HG02852 (cell line): ENCODE measurements at regions not wholly inside any gene's neighbourhood (a gene's known extent, or its start where the extent isn't known, plus 50 kb on each side); places are given as distances from the start of the nearest gene placed in this dataset.

ENCODE experiments used
- ATAC-seq: cut with Tn5 transposase; IDR thresholded peaks from one replicate; pipeline ENCODE4 v1.9.1; 2021; ENCODE audit warnings: mild to moderate bottlenecking, moderate library complexity; ENCODE audit not compliant: unreplicated experiment

DNA sequence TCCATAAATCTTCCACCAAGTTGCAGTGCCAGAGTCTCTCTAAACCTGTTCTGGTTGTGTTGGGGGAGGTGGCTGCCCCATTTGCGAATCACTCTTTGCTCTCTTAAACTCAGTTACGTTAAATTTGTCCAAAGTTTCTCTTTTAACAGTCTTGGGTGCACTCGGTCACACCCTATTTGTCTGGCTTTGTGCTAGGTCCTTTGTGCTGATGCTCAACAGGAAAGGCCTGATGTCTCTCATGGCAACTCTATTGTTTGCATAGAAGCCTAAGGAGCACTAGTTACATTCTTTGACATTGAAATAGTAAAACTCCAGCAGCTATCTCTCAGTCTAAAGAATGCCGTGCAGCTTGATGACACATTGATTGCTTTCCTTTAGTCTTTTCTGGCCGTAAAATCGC, 105.1 kb downstream of the TRMT11 start:
- ATAC-seq: no peak

DNA sequence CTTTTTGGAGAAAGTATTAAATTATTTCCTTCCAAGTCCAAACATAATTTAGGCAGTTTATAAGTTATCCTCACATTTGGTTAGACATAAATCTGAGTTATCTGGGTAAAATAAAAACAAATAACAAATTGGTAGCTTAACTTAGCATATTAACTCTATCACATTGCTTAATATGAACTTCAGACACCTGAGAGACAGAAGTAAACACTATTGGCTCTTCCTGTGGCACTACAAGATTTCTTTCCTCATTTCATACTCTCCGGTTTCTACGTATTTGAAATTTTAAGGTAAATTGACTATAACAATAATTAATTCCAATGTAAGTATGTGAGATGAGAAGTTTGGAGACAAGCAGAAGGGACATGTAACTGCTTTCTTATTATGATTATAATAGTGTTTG, 106.8 kb downstream of the TRMT11 start:
- no peak for ATAC-seq

DNA sequence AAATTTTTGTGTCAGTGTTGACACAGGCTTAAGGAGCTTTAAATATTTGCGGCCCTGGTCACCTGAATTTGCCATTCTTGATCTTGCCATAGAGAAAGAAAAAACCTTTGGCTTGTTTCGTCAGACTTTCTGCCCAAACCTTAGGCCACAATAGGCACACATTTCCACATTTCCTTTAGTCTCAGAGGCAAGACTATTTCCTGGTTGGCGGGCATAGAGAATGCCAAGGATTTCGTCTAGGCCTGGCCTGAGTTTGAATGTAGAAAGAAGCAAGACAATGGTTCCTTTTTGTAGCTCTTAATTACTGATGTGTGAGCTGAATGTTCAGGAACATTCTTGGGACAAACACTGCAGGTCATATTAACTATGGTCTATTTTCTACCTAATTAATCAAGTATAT, 108.1 kb downstream of the TRMT11 start:
- no peak for ATAC-seq

DNA sequence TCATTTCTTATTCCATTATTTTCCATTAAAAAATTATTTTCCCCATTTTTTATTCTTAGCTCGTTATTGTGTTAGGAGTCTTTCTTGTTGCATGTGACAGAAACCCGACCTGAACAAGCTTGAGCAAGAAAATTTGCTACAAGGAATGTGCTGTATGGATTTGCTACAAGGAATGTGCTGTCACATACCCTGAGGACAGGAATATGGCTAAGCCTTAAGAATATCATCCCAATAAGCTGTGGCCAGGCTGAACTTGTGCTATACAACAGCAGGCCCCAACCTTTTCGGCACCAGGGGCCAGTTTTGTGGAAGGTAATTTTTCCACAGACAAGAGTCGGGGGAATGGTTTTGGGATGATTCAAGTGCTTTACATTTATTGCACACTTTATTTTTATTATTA, 114.0 kb downstream of the TRMT11 start:
- ATAC-seq: no peak

DNA sequence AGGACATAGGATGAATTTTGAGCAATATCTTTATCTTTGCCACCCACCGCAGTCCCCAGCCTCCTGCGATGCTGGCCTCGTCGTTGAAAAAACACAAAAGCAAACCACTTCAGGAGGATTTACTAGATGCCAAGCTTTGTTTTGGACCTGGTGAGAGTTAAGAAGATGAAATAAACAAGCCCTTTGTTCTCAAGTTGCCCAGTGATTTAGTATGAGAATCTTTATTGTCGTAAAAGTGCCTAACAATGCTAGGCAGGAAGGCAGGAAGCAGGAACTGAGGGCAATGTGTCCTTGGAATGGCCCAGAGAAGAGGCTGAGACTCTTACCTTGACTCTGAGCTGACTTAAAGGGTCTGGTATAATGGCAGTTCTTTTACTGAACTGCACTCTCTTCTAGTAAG, 116.0 kb downstream of the TRMT11 start:
- ATAC-seq: no peak

DNA sequence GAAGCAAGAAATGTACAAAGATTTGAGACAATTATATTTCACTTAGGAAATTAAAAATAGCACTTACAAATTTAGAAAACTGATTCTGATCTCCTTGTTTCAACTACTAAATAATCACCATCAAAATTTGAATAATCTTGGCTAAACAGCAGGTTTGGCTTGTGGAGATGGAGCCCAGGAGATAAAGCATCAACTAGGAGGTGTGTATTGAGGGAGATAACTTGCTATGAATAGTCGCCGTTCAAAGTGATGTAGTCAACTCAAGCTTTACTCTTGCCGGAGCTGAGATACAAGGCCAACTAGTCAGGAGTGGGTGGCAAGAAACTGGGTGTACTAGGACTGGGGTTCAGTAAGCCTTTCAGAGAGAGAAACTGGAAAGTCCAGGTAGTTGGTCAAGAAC, 117.7 kb downstream of the TRMT11 start:
- no peak for ATAC-seq

DNA sequence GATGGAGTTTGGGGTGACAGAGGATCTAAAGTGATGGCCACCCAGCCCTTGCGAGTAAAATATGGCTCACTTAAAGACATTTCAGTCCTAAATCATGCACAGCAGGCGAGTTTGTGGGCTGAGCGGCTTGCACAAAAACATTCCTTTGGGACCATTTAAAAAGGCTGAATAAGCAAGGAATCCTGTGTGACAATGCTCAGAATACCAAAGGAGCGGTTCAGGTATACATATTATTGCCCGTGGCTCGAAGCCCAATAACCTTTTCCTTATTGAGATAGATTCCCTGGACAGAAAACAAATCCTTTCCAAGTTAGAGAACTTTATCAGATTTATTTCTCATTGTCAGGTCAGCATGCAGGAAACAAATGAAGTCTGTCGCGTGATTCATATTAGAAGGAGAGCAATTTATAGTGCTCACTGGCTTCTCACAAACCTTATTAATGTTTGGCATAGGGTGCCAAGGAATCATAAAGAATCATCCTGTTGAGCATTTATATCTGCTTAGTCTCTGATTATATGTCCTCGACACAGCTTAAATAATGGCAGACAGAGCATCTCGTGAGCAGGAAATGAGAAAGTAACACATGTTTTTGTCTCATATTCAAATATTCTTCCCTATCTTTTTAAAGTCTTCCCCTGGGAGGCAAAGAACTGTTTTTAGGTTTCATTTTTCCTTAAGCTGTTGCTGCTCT, 121.3 kb downstream of the TRMT11 start:
- no peak for ATAC-seq

DNA sequence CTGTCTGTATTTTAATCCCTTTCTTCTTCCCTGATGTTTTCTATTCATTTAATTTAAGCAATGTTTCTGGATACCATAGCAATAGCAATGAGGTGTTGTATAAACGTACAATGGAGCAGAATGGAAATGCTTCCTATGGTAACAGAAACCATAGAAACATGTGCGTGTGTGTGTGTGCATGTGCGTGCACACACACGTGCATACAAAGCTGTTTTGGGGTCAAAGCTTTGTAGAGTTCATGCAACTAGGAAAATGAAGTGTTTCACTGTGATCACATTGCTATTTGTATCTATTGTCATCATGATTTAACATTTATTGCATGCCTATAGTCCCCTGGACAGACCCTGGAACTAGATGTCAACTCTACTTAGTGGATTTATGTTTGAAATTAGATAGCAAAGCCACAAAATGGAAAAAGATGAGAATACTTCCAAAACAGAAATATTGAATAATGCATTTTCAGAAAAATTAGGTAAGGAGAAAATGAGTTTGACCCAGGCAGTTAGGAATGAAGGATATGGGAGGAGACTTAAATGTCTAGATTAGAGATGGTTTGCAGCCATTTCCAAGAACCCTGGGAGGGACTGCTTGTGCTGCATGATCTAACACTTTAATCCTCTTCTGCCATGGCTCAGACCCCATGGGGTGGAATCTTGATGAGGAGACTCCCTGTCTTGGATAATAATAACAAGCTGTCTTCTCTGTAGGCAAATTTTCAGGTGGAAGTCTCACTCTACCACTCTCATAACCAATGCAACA, 124.4 kb downstream of the TRMT11 start:
- ATAC-seq: no peak

DNA sequence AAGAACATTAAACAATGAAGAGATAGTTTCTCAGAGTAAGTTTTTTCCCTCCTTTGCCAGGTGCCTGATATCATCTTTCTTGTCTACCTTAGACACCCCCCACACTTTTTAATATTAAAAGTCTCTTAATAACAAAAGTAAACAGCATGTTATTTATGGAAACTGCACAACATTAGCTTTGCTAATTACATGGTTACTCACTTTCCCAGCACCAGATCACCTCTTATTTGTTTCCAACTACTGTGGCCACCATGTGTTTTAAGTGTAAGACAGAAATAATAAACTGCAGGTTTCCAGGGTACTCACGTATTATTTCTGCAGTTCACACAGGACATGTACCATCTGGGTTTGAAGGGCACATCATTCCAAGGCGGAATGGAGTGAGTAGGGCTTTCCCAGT, 125.0 kb downstream of the TRMT11 start:
- no peak for ATAC-seq

DNA sequence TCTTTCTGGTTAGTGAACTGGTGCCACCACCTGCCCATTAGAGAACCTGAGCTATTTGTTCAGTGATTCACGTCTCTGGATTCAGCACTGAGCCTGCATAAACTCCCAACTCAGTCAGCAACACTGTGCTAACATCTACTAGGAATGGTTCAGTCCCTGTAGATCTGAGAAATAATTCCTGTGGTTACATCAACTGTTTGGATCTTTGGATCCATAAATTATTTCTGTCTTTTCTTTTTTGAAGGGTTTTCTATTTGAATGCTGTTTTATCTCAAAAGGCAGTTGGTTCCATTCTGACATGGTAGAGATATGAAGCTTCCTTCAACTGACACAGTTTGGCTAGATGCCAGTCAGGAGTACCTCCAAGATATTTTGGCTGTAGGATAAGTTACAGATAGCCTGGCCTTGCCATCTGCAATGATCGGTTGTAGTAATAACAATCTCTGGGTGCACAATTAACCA, 125.9 kb downstream of the TRMT11 start:
- no peak for ATAC-seq

DNA sequence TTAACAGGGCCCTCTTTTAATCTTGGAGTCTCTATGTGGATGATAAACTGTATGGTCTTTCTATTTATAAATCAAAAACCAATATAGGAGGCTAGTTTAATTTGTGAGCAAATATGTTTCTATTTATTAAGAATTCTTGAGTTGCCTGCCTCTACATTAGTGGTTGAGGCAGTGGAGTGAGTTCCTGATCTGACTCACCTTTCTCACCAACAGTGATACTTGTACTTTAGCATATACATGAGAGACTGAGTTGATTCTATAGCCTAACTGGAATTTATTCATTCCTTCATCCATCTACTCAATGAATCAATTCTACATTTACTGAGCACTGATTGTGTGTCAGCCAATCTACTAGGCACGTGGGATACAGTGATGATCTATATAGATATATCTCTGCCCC, 126.9 kb downstream of the TRMT11 start:
- no peak for ATAC-seq

DNA sequence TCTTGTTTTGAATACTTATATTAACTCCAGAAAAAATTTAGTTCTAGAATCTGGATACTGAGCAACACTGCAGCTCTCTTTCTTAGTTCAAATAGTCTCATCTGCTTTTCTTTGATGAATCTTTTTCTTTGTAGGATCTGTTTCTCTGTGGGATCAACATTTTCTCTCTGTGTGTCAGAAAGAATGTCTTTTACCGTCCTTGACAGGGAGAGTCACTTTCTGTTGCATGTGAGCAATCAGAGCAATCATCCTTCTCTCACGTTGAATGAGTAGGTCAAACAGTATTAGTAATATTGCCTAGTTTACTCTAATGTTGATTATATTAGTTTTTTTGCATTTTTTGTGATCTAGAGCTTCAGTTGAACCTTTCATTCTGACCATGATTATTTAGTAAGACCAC, 130.9 kb downstream of the TRMT11 start:
- ATAC-seq: no peak

DNA sequence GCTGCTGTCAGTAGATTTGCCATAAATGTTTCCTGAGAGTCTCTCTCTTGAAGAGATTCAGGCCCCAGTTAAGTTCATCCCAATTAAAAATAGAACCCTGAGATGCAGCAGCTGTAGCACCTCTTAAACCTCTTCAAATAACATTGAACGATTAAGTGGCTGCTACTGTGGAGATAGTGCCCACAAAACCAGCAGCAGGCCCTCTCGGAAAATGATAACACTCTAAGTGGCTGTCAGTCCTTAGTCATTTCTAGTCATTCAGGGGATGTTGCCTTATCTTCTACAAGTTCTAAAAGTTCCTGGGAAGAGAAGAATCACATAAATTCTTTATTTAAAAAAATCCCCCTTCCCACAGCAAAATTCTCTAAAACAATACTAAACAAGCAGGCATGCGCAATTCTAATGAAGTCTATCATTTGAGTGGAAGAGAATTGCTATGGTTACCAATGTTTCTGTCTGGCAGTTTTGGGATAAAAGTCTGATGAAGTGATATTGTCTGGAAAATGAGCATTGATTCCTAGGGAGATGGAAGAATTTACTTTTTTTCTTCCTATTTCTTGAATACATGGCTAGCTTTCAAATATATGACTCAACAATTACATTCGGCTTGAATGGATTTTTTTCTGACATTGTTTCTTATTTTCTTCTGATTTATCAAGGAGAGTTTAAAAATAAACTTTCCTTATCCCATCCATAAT, 131.9 kb downstream of the TRMT11 start:
- no peak for ATAC-seq

DNA sequence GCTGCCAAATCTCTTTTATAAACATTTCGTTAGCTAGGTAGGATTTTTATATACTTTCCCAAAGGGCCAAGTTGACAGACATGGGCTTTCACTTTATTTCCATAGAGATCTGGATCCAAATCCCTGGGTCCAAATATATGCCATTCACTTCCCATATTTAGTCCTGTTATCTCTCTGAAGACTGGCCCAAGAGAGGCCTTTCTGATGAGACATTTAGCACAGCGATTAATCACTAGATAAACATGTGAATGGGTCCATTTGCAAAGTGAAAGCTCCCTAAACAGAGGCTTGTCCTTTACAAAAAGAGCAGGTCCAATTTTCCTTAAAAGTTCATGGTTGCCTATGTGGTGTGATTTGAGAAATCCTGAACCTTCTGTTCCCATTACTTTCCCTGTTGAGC, 132.6 kb downstream of the TRMT11 start:
- no peak for ATAC-seq

DNA sequence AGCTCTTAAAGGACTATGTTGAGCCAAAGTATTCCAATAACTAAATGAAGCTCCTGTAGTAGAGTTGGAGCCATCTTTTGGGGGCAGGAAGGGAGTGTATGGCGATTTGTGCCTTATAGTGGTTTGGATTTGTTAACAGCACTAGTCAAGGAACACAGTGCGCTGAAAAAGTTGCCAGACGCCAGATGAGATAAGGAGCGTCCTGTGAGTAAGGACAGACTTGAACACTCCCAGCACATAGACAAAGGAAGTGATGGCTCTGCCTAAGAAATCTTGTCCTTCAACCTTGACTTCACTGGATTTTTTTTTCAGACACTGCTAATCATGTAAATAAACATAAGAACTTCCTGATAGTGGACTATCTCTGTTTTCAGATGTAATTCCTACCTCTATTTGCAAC, 136.9 kb downstream of the TRMT11 start:
- ATAC-seq: no peak

DNA sequence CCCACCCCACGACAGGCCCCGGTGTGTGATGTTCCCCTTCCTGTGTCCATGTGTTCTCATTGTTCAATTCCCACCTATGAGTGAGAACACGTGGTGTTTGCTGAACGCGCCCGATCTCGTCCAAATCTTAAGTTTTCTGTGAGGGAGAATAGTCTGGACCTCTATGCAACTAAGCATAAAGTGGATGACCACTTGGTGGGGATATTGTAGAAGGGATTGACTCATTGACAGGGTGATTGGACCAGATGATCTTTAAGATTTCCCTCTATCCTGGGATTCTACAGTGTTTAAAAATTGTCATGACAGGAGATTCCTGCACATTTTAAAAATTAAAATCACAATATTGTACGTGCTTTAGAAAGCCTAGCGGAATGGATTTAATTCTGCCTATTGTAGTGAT, 141.3 kb downstream of the TRMT11 start:
- no peak for ATAC-seq

DNA sequence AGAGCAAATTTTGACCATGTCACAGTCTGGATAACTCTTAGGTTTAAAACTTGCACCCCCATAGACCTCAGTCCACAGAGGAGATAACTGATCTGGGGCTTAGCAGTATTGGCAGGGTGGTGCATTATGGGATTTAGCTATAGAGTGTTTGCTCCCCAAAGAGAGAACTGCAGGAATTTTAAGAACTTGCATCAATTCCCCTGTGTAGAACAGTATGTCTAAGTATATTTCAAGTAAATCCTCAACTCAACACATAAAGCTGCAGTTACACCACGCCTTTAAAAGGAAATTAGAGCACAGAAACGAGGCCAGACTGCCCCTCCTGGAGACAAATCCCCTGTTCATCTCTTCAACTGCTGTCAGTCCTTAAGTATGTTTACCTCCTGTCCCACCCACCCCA, 144.9 kb downstream of the TRMT11 start:
- ATAC-seq: no peak

DNA sequence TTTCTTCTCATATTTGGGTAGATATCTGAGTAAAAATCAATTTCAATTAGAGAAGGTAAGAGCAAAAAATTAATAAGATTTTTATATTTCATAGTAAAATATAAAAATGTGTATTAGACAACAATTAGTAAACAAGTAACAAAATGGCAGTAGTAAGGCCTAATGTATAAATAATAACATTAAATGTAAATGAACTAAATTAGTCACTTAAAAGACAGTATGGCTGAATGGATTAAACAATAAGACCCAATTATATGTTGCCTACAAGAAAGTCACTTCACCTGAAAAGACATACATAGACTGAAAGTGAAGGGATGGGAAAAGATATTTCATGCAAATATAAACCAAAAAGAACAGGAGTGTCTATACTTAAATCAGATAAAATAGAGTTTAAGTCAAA, 147.6 kb downstream of the TRMT11 start:
- no peak for ATAC-seq

DNA sequence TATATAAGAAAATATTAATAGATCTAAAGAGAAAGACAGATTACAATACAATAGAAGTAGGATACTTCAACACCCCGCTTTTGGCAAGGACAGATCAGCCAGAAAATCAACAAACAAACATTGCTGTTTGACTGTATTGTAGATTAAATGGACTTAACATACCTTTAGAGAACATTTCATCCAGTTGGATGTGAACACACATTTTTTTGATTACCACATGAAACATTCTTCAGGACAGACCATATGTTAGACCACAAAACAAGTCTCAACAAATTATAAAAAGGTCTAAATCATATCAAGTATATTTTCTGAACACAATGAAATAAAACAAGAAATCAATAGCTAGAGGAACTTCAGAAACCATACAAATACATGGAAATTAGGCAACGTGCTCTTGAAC, 148.2 kb downstream of the TRMT11 start:
- no peak for ATAC-seq

DNA sequence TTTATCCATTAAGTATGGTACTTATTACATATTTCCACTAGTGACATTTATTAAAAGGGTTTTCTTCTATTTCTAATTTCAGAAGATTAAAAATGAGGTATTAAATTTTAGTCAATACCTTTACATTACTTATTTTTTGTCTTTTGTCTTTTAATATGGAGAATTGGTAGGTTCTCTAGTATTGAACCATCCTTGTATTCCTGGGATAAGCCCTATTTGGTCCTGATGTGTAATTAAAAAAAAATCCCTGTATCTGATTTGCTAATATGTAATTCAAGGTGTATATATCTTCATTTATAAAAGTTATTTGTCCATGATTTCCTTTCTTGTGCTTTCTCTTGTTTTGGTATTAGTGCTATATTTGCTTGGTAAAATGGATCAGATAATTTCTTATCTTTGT, 153.7 kb downstream of the TRMT11 start:
- ATAC-seq: no peak

DNA sequence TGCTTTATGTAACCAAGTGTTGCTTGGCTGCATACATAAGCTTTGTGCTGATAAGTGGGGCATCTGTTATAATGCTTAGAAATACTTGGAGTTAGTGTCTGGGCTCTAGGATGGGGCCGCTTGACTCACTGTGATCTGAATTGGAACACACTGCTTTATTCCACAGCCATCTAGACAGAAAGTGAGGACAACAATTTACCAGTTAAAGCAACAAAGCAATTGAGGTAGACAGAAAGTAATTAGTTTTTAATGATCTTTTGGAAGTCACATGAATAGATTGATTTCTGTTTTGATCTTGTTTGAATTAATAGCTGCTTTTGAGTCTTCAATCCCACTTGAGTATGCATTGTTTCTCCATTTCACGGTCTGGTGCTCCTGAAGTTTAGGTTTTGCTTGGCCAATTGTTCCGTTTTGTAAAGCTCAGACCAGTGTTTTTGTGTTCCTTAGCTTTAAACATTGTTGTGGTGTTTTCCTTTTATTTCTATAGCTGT, 157.5 kb downstream of the TRMT11 start:
- no peak for ATAC-seq

DNA sequence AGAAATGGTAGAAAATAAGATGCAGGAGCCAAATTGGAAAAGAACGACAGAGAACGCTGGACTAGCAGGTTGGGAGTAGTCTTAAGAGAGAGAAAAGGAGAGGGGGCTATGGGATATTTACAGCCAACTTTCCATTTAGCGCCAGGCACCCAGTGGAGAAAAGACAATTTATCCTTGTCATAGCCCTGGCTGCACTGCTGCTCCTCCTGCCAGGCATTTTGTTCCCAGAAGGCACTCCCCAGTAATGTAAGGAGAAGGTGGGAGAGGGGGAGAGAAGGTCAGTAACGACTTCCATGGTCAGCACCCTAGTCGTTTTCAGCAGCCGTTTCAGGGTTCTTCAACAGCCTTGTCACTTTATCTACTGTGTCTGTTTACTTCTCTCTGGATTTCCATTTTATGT, 159.0 kb downstream of the TRMT11 start:
- ATAC-seq: no peak
